GM18498 (cell line): ENCODE measurements at regions not wholly inside any gene's neighbourhood (a gene's known extent, or its start where the extent isn't known, plus 50 kb on each side); places are given as distances from the start of the nearest gene placed in this dataset.

Experiments used
- ATAC-seq: cut with Tn5 transposase; IDR thresholded peaks from one replicate; pipeline ENCODE4 v1.9.1; 2021; ENCODE audit warnings: mild to moderate bottlenecking, moderate library complexity; ENCODE audit not compliant: unreplicated experiment

GRCh38 chr2:146661473-146662096, 1183.2 kb upstream of the ACVR2A start:
- ATAC-seq = no peak

- no peak for ATAC-seq
These were observed 1184.9 kb upstream of the ACVR2A start for GRCh38 chr2:146659976-146660375.

DNA sequence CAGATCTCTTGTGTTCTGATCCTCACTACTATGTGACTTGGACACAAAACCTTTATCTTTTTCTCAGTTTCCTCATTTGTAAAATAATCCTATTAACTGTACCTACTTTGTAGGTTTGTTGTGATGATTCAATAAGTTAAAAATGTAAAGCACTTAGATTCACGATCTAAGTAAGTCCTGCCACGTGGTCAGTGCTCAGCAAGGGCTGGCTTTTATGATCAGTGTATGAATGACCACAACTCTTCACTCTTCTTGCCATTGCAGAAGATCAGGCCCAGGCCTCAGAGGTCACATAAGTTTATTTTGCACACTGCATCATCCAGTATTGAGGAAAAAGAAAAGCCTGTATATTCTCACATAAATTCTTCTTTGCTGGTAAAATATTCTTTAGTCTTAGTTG, 1192.5 kb upstream of the ACVR2A start:
- ATAC-seq = no peak

DNA sequence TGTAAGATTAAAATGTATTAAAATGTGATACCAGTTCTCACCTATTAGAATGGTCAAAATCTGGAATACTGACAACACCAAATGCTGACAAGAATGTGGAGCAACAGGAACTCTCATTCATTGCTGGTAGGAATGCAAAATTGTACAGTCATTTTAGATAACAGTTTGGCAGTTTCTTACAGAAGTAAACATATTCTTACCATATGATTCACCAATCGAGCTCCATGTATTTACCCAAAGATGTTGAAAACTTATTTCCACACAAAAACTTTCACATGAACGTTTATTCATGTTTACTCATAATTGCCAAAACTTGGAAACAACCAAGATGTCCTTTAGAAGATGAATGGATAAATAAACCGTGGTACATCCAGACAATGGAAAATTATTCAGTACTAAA, 1193.5 kb upstream of the ACVR2A start:
- ATAC-seq = no peak

- no peak for ATAC-seq
These were observed 1202.8 kb upstream of the ACVR2A start for GRCh38 chr2:146642066-146642465.

GRCh38 chr2:146634230-146635097, 1210.4 kb upstream of the ACVR2A start:
- ATAC-seq = no peak

GRCh38 chr2:146633159-146633558, 1211.7 kb upstream of the ACVR2A start:
- no peak for ATAC-seq

DNA sequence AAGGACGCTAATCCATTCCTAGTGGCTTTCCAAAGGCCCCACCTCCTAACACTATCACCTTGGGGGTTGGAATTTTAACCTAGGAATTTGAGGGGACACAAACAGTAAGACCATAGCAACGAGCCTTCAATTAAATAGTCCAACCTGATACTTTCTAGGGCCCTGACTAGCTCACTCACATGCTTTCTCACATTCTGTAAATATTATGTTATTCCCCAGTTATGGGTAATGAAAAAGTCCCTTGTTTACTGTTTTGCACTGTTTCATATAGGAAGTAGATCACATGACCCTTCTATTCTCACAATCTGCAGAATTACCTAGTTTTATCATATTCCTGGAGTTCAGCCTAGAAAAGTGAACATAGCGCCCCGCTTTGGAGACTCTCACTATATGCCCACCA, 1212.1 kb upstream of the ACVR2A start:
- ATAC-seq = no peak

GRCh38 chr2:146624430-146625160, 1220.2 kb upstream of the ACVR2A start:
- ATAC-seq = no peak

DNA sequence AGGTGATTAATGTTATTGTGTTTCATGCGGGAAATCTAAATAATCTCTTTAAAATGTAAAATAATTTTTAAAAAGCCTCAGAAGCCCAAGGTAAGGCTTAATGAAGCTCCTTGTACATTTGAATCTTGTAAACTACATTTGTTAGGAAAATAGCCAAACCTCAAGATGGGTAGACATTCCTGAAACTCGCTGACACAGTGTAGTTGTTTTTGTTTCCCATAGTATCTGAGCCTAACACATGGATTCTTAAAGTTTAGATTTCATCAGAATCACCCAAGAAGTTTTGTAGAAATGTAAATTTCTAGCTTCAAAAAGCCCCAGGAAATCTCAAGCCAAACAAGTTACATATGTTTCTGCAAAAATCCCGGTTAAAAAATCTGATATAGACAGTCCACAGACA, 1221.1 kb upstream of the ACVR2A start:
- no peak for ATAC-seq

DNA sequence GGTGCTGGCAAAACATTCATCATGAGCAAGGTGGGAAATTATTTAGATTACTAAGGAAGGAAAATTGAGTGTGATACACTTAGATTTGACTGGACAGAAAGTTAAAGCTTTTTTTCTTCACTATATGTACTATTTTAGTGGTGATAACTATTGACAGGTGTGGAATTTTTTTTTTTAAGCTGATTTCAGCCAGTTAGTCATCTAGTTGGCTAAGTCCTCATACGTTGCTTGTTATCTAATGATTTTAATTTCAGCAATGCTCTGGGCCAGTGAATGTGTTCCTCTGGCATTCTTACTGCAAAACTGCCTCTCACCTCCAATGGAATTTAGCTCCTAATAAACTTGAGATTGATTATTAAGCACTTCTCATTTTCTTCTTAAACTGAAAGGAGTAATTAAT, 1223.2 kb upstream of the ACVR2A start:
- ATAC-seq = no peak

DNA sequence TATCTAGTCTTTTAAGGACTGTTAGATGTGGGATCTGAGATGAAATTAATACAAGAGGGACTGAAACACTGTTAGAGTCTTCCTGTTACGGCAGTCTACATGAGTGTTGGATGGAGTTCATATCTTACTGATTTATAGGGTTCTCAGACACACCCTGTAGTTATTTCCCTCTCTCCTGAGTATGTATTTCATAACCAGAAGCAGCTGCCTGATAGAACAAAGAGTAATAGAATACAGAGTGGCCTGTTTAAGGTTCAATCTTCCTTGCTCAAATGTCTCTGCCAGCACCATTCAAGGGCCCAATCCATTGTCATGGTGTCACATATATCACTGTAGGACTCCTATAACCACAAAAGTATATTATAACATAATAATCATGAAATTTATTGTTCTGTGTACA, 1229.1 kb upstream of the ACVR2A start:
- ATAC-seq = no peak

- ATAC-seq = no peak
These were observed 1236.3 kb upstream of the ACVR2A start for GRCh38 chr2:146608490-146608889.

- no peak for ATAC-seq
These were observed 1240.3 kb upstream of the ACVR2A start for GRCh38 chr2:146604521-146604920.

- no peak for ATAC-seq
These were observed 1242.0 kb upstream of the ACVR2A start for GRCh38 chr2:146602856-146603255.

- no peak for ATAC-seq
These were observed 1242.4 kb upstream of the ACVR2A start for GRCh38 chr2:146602383-146602782.

GRCh38 chr2:146598791-146599190, 1246.0 kb upstream of the ACVR2A start:
- ATAC-seq = no peak

DNA sequence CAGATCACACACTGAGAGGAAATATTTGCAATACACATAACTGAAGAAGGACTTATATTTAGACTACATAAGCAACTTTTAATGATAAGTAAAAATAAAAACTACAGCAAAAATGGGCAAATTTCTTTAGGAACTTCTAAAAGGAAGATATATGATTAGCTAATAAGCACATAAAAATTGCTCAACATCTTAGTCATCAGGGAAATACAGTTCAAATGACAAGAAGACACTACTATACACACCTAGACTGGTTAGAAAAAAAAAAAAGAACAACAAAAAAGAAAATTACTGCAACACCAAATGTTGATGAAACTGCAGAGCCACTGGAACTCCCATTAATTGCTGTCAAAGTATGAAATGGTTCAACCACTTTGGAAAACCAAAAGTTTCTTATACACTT, 1247.5 kb upstream of the ACVR2A start:
- no peak for ATAC-seq

DNA sequence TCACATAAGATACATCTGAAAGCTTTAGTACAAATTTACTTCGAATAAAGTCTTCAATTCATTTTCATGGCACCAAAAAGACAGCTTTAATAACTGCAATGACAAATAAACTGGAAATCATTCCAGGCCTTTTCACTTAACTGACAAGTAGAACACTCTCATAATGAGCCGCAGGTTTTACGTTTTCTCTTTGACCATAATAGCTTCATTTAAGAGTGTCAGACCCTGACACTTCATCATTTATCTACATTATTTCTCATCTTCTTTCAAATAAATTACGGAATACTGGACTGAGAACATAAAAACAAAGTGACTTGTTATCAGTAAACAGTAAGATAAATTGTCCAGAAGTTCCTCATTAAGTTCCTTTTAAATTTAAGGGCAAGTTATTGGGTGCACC, 1252.9 kb upstream of the ACVR2A start:
- no peak for ATAC-seq

GRCh38 chr2:146587291-146587713, 1257.5 kb upstream of the ACVR2A start:
- no peak for ATAC-seq

- no peak for ATAC-seq
These were observed 1260.5 kb upstream of the ACVR2A start for GRCh38 chr2:146584316-146584715.
